ENCODE measurements at regions not wholly inside any gene's neighbourhood (a gene's known extent, or its start where the extent isn't known, plus 50 kb on each side); places are given as distances from the start of the nearest gene placed in this dataset.

DNA sequence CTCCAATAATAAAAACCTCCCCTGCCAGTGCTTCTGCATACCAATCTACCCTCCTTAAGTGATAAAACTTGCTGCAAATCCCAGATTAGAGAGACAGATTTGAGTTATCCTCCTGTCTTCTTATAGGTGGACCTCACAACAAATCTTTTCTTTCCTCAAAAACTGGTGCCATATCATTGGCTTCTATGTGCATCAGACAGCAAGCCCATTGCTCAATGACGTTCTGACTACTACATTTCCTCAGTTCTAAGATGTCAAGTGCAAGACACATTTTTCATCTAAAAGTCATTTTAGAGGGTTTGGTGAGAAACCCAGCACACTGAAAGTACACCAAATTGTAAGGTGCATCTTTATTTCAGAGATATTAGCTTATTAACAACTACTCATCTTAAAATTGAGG is 107.8 kb upstream of the VAV3 start:
- TF ChIP-seq, protein P1, sequence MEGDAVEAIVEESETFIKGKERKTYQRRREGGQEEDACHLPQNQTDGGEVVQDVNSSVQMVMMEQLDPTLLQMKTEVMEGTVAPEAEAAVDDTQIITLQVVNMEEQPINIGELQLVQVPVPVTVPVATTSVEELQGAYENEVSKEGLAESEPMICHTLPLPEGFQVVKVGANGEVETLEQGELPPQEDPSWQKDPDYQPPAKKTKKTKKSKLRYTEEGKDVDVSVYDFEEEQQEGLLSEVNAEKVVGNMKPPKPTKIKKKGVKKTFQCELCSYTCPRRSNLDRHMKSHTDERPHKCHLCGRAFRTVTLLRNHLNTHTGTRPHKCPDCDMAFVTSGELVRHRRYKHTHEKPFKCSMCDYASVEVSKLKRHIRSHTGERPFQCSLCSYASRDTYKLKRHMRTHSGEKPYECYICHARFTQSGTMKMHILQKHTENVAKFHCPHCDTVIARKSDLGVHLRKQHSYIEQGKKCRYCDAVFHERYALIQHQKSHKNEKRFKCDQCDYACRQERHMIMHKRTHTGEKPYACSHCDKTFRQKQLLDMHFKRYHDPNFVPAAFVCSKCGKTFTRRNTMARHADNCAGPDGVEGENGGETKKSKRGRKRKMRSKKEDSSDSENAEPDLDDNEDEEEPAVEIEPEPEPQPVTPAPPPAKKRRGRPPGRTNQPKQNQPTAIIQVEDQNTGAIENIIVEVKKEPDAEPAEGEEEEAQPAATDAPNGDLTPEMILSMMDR (IDR thresholded peaks at IDR 0.05), result no peak
- TF ChIP-seq POLR2AphosphoS5 (IDR thresholded peaks at IDR 0.05), result no peak
